Activated CD4-positive, CD25-positive, alpha-beta regulatory T cell treated with anti-CD3 and anti-CD28 coated beads, Interleukin-2, amount 50 U/mL, for 72 hours (primary cell): ENCODE measurements at regions not wholly inside any gene's neighbourhood (a gene's known extent, or its start where the extent isn't known, plus 50 kb on each side); places are given as distances from the start of the nearest gene placed in this dataset.

Source experiments
- DNase-seq: peaks from one replicate; pipeline ENCODE4 v3.0.0; 2021

GRCh38 chr6:164266851-164267250 is 852.3 kb downstream of the QKI start:
- DNase-seq = no peak

GRCh38 chr6:164262348-164262747 is 847.8 kb downstream of the QKI start:
- DNase-seq = no peak

GRCh38 chr6:164258421-164258820 is 843.9 kb downstream of the QKI start:
- no peak for DNase-seq

GRCh38 chr6:164252948-164253347 is 838.4 kb downstream of the QKI start:
- DNase-seq = no peak

GRCh38 chr6:164252291-164252690 is 837.8 kb downstream of the QKI start:
- DNase-seq = no peak

GRCh38 chr6:164247106-164247505 is 832.6 kb downstream of the QKI start:
- DNase-seq = no peak

GRCh38 chr6:164246082-164246481 is 831.6 kb downstream of the QKI start:
- DNase-seq = no peak

- DNase-seq = no peak
These were observed 829.4 kb downstream of the QKI start for GRCh38 chr6:164243949-164244348.

- no peak for DNase-seq
These were observed 828.6 kb downstream of the QKI start for GRCh38 chr6:164243012-164243610.

GRCh38 chr6:164230804-164231203 is 816.3 kb downstream of the QKI start:
- no peak for DNase-seq

GRCh38 chr6:164230259-164230658 is 815.7 kb downstream of the QKI start:
- no peak for DNase-seq

- no peak for DNase-seq
These were observed 815.2 kb downstream of the QKI start for GRCh38 chr6:164229716-164230115.

- no peak for DNase-seq
These were observed 813.5 kb downstream of the QKI start for GRCh38 chr6:164227952-164228522.

- no peak for DNase-seq
These were observed 802.3 kb downstream of the QKI start for GRCh38 chr6:164216839-164217238.

- no peak for DNase-seq
These were observed 801.9 kb downstream of the QKI start for GRCh38 chr6:164216368-164216767.

- DNase-seq = no peak
These were observed 799.5 kb downstream of the QKI start for GRCh38 chr6:164214066-164214465.

GRCh38 chr6:164211254-164211653 is 796.7 kb downstream of the QKI start:
- no peak for DNase-seq

GRCh38 chr6:164210783-164211182 is 796.3 kb downstream of the QKI start:
- DNase-seq = no peak

GRCh38 chr6:164210323-164210722 is 795.8 kb downstream of the QKI start:
- DNase-seq = no peak

- DNase-seq = no peak
These were observed 793.9 kb downstream of the QKI start for GRCh38 chr6:164208371-164208770.

- DNase-seq = no peak
These were observed 792.4 kb downstream of the QKI start for GRCh38 chr6:164206807-164207423.

GRCh38 chr6:164200071-164200470 is 785.6 kb downstream of the QKI start:
- no peak for DNase-seq

- DNase-seq = no peak
These were observed 781.4 kb downstream of the QKI start for GRCh38 chr6:164195942-164196281.

- no peak for DNase-seq
These were observed 780.9 kb downstream of the QKI start for GRCh38 chr6:164195278-164195941.
